HepG2 (cell line): ENCODE measurements at regions not wholly inside any gene's neighbourhood (a gene's known extent, or its start where the extent isn't known, plus 50 kb on each side); places are given as distances from the start of the nearest gene placed in this dataset.

Source experiments
- ATAC-seq: fragments of 200-7000 bp; cut with Tn5 transposase; 3 replicates; pipeline ENCODE4 v1.9.1; 2020; ENCODE audit warnings: mild to moderate bottlenecking, moderate library complexity
- BruUV-seq: library from RNA; stranded (reverse); fragments of 400-500 nt; replicated peaks from 2 replicates; lab custom pipeline; 2021; lab: Mats Ljungman, UMichigan
- CTCF ChIA-PET: fragments of 300-600 bp; formaldehyde crosslinking; extraction: SDS; loops from one replicate; lab custom pipeline; 2021; ENCODE audit warnings: low total read pairs, inconsistent platforms, low intra/inter-chr PET ratio; lab: Yijun Ruan, JAX
- POLR2A ChIA-PET: fragments of 350-600 bp; sonication (Branson Sonifier 250); formaldehyde crosslinking; loops from one replicate; lab custom pipeline; 2020; ENCODE audit warnings: antibody characterized with exemption, inconsistent platforms; lab: Yijun Ruan, JAX
- DNase-seq: peaks from one replicate; pipeline ENCODE4 v3.0.0-alpha.2; 2015; ENCODE audit warnings: low spot score
- FAIRE-seq: peaks from 3 replicates; lab custom pipeline; 2011; peaks lifted over from hg19 to GRCh38; lab: Jason Lieb, UNC
- H2AFZ ChIP-seq: one replicate; pipeline ENCODE4 v1.6.1; 2011; ENCODE audit warnings: low read length, inconsistent platforms
- H3K27ac ChIP-seq: fragments of 300-600 bp; 3 replicates; pipeline ENCODE4 v1.8.0; 2011; ENCODE audit warnings: mixed run types, mild to moderate bottlenecking, mixed read lengths, low read length, inconsistent platforms; ENCODE audit not compliant: insufficient read depth; ENCODE audit errors: extremely low read length
- H3K27me3 ChIP-seq, 2 experiments: fragments of 200-600 bp in 1 of 2; 2 replicates in 1 of 2; 3 replicates in 1 of 2; pipeline versions ENCODE4 v1.6.0 to v1.8.0; 2011; ENCODE audit warnings: low read length in 2 of 2, mild to moderate bottlenecking in 2 of 2, moderate library complexity in 2 of 2, inconsistent platforms in 1 of 2; ENCODE audit not compliant: insufficient read depth in 2 of 2, control insufficient read depth in 1 of 2
- H3K36me3 ChIP-seq, 2 experiments: fragments of 200-600 bp in 1 of 2; replicated peaks in 1 of 2; 2 replicates in 1 of 2; 3 replicates in 1 of 2; pipeline versions ENCODE4 v1.5.1 to v1.8.0; 2011; ENCODE audit warnings: low read length in 2 of 2, inconsistent platforms in 1 of 2; ENCODE audit not compliant: insufficient read depth in 2 of 2, control insufficient read depth in 1 of 2
- H3K4me1 ChIP-seq: 2 replicates; pipeline ENCODE4 v1.5.1; 2012; ENCODE audit warnings: low read length, inconsistent platforms; ENCODE audit not compliant: insufficient read depth
- H3K4me2 ChIP-seq: 2 replicates; pipeline ENCODE4 v1.6.0; 2011; ENCODE audit warnings: low read depth, low read length, inconsistent platforms
- H3K4me3 ChIP-seq, 3 experiments: fragments of 200-600 bp in 1 of 3; sonication (generic), shearing (Covaris generic) in 1 of 3; replicated peaks in 1 of 3; 2 replicates each; pipeline ENCODE4 v1.5.1; 2011 to 2016; ENCODE audit warnings: low read length in 3 of 3, inconsistent platforms in 2 of 3, low read depth in 2 of 3, mild to moderate bottlenecking in 2 of 3, control low read depth in 1 of 3, mixed read lengths in 1 of 3; ENCODE audit not compliant: insufficient read depth in 1 of 3
- H3K79me2 ChIP-seq: one replicate; pipeline ENCODE4 v1.6.1; 2011; ENCODE audit warnings: low read length, inconsistent platforms; ENCODE audit not compliant: insufficient read depth
- H3K9ac ChIP-seq: 2 replicates; pipeline ENCODE4 v1.6.0; 2011; ENCODE audit warnings: mild to moderate bottlenecking, low read depth, low read length, inconsistent platforms; ENCODE audit not compliant: insufficient read depth
- H3K9me3 ChIP-seq: 2 replicates; pipeline ENCODE4 v1.5.1; 2012; ENCODE audit warnings: mild to moderate bottlenecking, low read length
- H4K20me1 ChIP-seq: 2 replicates; pipeline ENCODE4 v1.6.0; 2011; ENCODE audit warnings: inconsistent platforms, mild to moderate bottlenecking, low read length, moderate library complexity; ENCODE audit not compliant: insufficient read depth
- ARNT2 ChIP-seq: sonication (generic); formaldehyde crosslinking; IDR thresholded peaks from 2 replicates; pipeline ENCODE4 v1.8.0; 2022; ENCODE audit warnings: mild to moderate bottlenecking, low read depth, missing genetic modification reagents, moderate library complexity
- ASH2L ChIP-seq: fragments of 300-600, 200-600 bp; sonication (generic); IDR thresholded peaks from 2 replicates; pipeline ENCODE4 v1.7.0; 2017; ENCODE audit warnings: low read depth, mild to moderate bottlenecking, moderate library complexity, mixed read lengths, low read length; ENCODE audit not compliant: insufficient read length
- MIER3 ChIP-seq: IDR thresholded peaks from 2 replicates; pipeline ENCODE4 v1.6.1; 2016; ENCODE audit warnings: missing compliant biosample characterization, borderline replicate concordance
- MYNN ChIP-seq: sonication (generic); formaldehyde crosslinking; IDR thresholded peaks from 2 replicates; pipeline ENCODE4 v1.4.0; 2020; ENCODE audit warnings: mild to moderate bottlenecking, low read depth, missing genetic modification reagents
- NFIB ChIP-seq: sonication (generic); formaldehyde crosslinking; IDR thresholded peaks from 2 replicates; pipeline ENCODE4 v1.9.0; 2021; ENCODE audit warnings: missing genetic modification reagents, mild to moderate bottlenecking, borderline replicate concordance
- NFYC ChIP-seq: IDR thresholded peaks from 2 replicates; pipeline ENCODE4 v1.6.1; 2016; ENCODE audit warnings: missing genetic modification reagents, missing compliant biosample characterization
- NR1H2 ChIP-seq: sonication (generic); formaldehyde crosslinking; IDR thresholded peaks from 2 replicates; pipeline ENCODE4 v1.8.1; 2022; ENCODE audit warnings: low read depth, missing genetic modification reagents, borderline replicate concordance
- SP1 ChIP-seq, 2 experiments: fragments of 450-650 bp in 1 of 2; sonication (generic) in 1 of 2; formaldehyde crosslinking in 1 of 2; IDR thresholded peaks; 2 replicates each; pipeline versions ENCODE4 v1.4.0 to v1.6.1; 2016 to 2020; ENCODE audit warnings: missing genetic modification reagents in 1 of 2
- THYN1 ChIP-seq: sonication (generic); formaldehyde crosslinking; IDR thresholded peaks from 2 replicates; pipeline ENCODE4 v1.8.1; 2023; ENCODE audit warnings: low read depth, mild to moderate bottlenecking, moderate library complexity, missing genetic modification reagents, borderline replicate concordance
- ZNF335 ChIP-seq: sonication (generic); formaldehyde crosslinking; IDR thresholded peaks from 2 replicates; pipeline ENCODE4 v1.4.0; 2020; ENCODE audit warnings: missing genetic modification reagents
- ZNF343 ChIP-seq: sonication (generic); formaldehyde crosslinking; IDR thresholded peaks from 2 replicates; pipeline ENCODE4 v1.4.0; 2020; ENCODE audit warnings: mild to moderate bottlenecking, missing genetic modification reagents
- WGBS: methylation state at CpG from one replicate; pipeline ENCODE4 v1.1.6; 2017; ENCODE audit warnings: low lambda C conversion rate; 5-methylcytosine and 5-hydroxymethylcytosine counted together
- in situ Hi-C: cut with HindIII; loops from 2 replicates; pipeline ENCODE4 v1.10.0; 2017; ENCODE audit warnings: low pct_unique_long_range_greater_than_20kb; ENCODE audit not compliant: extremely low pct_ligation_motif_present
- intact Hi-C: fragments of 100-400 bp; cut with micrococcal nuclease; formaldehyde crosslinking; loops from one replicate; pipeline ENCODE4 v1.10.0; 2022; ENCODE audit not compliant: unreplicated experiment
- TF ChIP-seq, protein P1 (sequence below): sonication (generic); formaldehyde crosslinking; IDR thresholded peaks from 2 replicates; pipeline ENCODE4 v1.5.0; 2020; ENCODE audit warnings: mild to moderate bottlenecking, missing genetic modification reagents, borderline replicate concordance
- TF ChIP-seq, protein P2 (sequence below): sonication (generic); formaldehyde crosslinking; IDR thresholded peaks from 2 replicates; pipeline ENCODE4 v1.5.0; 2020; ENCODE audit warnings: missing genetic modification reagents

DNA sequence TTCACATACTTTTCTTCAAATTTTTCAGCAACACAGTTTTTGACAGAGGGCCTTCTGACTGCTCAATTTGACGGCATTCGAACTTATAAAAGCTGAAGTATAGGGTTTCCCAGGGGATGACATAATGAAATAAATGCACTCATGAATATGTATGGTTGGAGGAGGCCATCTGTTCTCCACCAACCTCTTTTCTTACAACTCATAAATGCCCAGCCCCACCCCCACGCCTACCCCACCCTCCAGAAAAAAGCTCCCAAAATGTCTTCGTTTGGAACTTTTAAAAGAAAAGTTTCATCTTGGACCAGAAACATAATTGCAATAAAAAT is 211.6 kb upstream of the LRRN1 start (continued):
- TF ChIP-seq, protein P1, sequence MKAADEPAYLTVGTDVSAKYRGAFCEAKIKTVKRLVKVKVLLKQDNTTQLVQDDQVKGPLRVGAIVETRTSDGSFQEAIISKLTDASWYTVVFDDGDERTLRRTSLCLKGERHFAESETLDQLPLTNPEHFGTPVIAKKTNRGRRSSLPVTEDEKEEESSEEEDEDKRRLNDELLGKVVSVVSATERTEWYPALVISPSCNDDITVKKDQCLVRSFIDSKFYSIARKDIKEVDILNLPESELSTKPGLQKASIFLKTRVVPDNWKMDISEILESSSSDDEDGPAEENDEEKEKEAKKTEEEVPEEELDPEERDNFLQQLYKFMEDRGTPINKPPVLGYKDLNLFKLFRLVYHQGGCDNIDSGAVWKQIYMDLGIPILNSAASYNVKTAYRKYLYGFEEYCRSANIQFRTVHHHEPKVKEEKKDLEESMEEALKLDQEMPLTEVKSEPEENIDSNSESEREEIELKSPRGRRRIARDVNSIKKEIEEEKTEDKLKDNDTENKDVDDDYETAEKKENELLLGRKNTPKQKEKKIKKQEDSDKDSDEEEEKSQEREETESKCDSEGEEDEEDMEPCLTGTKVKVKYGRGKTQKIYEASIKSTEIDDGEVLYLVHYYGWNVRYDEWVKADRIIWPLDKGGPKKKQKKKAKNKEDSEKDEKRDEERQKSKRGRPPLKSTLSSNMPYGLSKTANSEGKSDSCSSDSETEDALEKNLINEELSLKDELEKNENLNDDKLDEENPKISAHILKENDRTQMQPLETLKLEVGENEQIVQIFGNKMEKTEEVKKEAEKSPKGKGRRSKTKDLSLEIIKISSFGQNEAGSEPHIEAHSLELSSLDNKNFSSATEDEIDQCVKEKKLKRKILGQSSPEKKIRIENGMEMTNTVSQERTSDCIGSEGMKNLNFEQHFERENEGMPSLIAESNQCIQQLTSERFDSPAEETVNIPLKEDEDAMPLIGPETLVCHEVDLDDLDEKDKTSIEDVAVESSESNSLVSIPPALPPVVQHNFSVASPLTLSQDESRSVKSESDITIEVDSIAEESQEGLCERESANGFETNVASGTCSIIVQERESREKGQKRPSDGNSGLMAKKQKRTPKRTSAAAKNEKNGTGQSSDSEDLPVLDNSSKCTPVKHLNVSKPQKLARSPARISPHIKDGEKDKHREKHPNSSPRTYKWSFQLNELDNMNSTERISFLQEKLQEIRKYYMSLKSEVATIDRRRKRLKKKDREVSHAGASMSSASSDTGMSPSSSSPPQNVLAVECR (CRISPR knock-in tag), result no peak
- no peak for TF ChIP-seq ASH2L
- TF ChIP-seq, protein P2, sequence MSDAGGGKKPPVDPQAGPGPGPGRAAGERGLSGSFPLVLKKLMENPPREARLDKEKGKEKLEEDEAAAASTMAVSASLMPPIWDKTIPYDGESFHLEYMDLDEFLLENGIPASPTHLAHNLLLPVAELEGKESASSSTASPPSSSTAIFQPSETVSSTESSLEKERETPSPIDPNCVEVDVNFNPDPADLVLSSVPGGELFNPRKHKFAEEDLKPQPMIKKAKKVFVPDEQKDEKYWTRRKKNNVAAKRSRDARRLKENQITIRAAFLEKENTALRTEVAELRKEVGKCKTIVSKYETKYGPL (CRISPR knock-in tag), result no peak

DNA sequence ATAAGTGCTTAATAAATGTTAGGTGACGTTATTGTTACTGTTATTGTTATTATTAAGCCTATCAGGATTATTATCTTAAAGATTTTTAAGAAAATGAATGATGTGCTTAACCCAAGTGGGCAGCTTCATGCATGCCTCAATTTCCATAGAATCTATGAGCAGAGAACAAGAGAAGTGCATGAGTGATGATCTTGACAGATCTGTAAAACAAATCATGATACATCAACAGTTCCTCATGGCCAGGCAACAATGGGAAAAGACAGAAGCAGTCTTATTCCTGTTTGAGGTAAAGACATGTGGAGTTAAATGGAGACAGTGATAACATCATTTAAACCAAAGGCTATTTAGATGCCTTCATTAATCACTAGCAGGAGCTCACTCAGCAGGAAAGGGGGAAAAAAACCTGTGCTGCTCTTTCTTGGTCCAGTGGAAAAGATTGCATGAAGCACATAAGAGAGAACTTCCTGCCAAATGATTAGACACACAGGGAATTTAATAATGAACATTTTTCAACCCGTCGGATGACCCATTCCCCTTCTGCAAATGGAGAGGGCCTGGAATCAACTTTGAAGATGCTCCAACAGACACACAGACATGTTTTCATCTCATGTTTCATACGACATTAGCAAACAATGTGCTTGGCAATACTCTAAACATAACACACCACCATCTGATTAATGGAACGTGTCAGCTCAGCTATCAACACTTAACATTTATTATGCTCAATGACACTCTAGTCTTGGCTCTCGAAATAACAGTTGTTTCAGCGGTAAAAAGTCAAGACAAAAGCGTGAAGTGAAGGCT is 212.2 kb upstream of the LRRN1 start:
- 8% methylated on average over 8 of the region's 8 CpGs for WGBS
- no TSS peak for BruUV-seq
- ATAC-seq, result no peak
- Histone ChIP-seq H3K79me2 (no peaks in the 10 kb centered on the region), H3K9me3 (no peaks in the 10 kb centered on the region), H4K20me1 (no peaks in the 10 kb centered on the region), H3K4me2 (no peak overlapping the region), H3K9ac (no peak overlapping the region), H2AFZ (no peak overlapping the region), H3K4me1 (no peaks in the 10 kb centered on the region), H3K4me3 (no peak overlapping the region), H3K27ac (no peak overlapping the region), H3K36me3 (no peaks in the 10 kb centered on the region), H3K27me3 (no peaks in the 10 kb centered on the region)
- intact Hi-C loops, result no loop called here
- TF ChIP-seq SP1 (IDR thresholded peaks at IDR 0.05), result no peak
- no peak for TF ChIP-seq SP1 (CRISPR knock-in tag; IDR thresholded peaks at IDR 0.05)
- TF ChIP-seq NFIB (CRISPR knock-in tag), result no peak
- no peak for TF ChIP-seq ARNT2
- TF ChIP-seq NFYC (CRISPR knock-in tag), result no peak
- no peak for TF ChIP-seq NR1H2
- TF ChIP-seq ZNF335 (CRISPR knock-in tag), result no peak
- TF ChIP-seq MIER3 (CRISPR knock-in tag), result no peak
- TF ChIP-seq MYNN (CRISPR knock-in tag), result no peak
- TF ChIP-seq ZNF343, result no peak
- no peak for TF ChIP-seq THYN1 (CRISPR knock-in tag)
- in situ Hi-C loops, result no loop called here
- no peak for DNase-seq
- CTCF ChIA-PET, result no interaction called here
- no peak for FAIRE-seq
- POLR2A ChIA-PET, result no interaction called here
